IPS DF 6.9 (cell line): ENCODE measurements at regions not wholly inside any gene's neighbourhood (a gene's known extent, or its start where the extent isn't known, plus 50 kb on each side); places are given as distances from the start of the nearest gene placed in this dataset.

ENCODE experiments used
- DNase-seq: peaks from one replicate; pipeline ENCODE4 v3.0.0-alpha.2; 2013; ENCODE audit warnings: low read depth, low spot score
- H3K27ac ChIP-seq: one replicate; pipeline ENCODE4 v1.5.1; 2013; ENCODE audit warnings: low read length, control low read depth
- H3K27me3 ChIP-seq: 2 replicates; pipeline ENCODE4 v1.6.1; 2013; ENCODE audit warnings: mild to moderate bottlenecking, low read length; ENCODE audit not compliant: control insufficient read depth, insufficient read depth
- H3K36me3 ChIP-seq: 2 replicates; pipeline ENCODE4 v1.6.1; 2013; ENCODE audit warnings: low read length; ENCODE audit not compliant: control insufficient read depth, insufficient read depth
- H3K4me1 ChIP-seq: 2 replicates; pipeline ENCODE4 v1.6.1; 2013; ENCODE audit warnings: low read length; ENCODE audit not compliant: control insufficient read depth, insufficient read depth
- H3K4me3 ChIP-seq: 2 replicates; pipeline ENCODE4 v1.5.1; 2013; ENCODE audit warnings: mild to moderate bottlenecking, low read length
- H3K9me3 ChIP-seq: 2 replicates; pipeline ENCODE4 v1.6.1; 2013; ENCODE audit warnings: low read length, inconsistent platforms; ENCODE audit not compliant: control insufficient read depth, insufficient read depth
- WGBS: extraction: QIAGEN DNeasy Blood & Tissue Kit; methylation state at CpG from one replicate; pipeline ENCODE4 v1.1.7; 2013; ENCODE audit warnings: mixed read lengths, missing lambda C conversion rate; ENCODE audit not compliant: insufficient read length, insufficient coverage; 5-methylcytosine and 5-hydroxymethylcytosine counted together

DNA sequence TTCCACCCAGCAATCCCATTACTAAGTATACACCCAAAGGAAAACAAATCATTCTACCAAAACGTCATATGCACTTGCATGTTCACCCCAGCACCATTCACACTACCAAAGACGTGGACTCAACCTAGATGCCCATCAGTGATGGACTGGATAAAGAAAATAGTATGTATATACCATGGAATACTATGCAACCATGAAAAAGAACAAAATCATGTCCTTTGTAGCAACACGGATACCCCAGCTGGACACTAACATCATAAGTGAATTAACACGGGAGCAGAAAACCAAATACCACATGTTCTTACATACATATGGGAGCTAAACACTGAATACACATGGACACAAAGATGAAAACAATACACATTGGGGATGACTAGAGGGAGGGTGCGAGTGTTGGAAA is 309.1 kb upstream of the KLF3 start:
- H3K9me3 ChIP-seq: no peaks in the 10 kb centered on the region
- DNase-seq: no peak
- no peaks in the 10 kb centered on the region for H3K4me1 ChIP-seq
- no peak overlapping the region for H3K4me3 ChIP-seq
- no CpG with 5 or more reads among the region's 5 CpGs for WGBS
- H3K36me3 ChIP-seq: no peaks in the 10 kb centered on the region
- no peak overlapping the region for H3K27ac ChIP-seq
- H3K27me3 ChIP-seq: no peaks in the 10 kb centered on the region

DNA sequence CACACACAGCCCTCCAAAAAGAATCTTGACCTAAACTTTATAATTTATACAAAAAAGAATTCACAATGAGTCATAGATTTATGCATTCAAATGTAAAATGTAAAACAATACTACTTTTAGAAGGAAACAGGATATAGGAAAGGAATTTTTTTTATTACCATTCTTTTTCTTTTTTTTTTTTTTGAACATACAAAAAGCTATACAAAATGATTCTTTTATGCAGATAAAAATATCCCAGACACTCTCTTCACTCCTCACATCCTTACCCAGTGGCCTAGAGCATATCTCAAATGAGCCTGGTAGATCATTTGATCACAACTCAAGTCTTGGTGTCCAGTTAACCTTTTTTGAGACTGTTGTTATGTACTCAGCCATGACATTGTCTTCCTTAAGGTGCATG is 307.3 kb upstream of the KLF3 start:
- H3K9me3 ChIP-seq: no peaks in the 10 kb centered on the region
- H3K27me3 ChIP-seq: no peaks in the 10 kb centered on the region
- H3K4me3 ChIP-seq: no peak overlapping the region
- no peak overlapping the region for H3K27ac ChIP-seq
- no peak for DNase-seq
- no peaks in the 10 kb centered on the region for H3K36me3 ChIP-seq
- no peaks in the 10 kb centered on the region for H3K4me1 ChIP-seq

DNA sequence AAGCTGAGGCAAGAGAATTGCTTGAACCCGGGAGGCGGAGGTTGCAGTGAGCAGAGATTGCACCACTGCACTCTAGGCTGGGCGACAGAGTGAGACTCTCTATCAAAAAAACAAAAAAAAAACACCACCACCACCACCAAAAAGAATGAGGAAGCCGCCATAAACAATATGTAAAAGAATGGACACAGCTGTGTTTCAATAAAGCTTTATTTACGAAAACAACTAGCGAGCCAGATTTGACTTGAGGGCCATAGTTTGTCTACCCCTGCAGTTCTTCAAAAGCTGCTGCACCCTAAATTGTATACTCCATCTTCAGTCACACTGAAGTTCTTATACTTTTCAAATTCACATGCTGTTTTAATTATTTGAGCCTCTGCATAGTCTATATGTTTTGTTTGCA is 306.5 kb upstream of the KLF3 start:
- no peaks in the 10 kb centered on the region for H3K27me3 ChIP-seq
- no CpG with 5 or more reads among the region's 6 CpGs for WGBS
- H3K27ac ChIP-seq: no peak overlapping the region
- H3K4me1 ChIP-seq: no peaks in the 10 kb centered on the region
- H3K4me3 ChIP-seq: no peak overlapping the region
- H3K36me3 ChIP-seq: no peaks in the 10 kb centered on the region
- DNase-seq: no peak
- H3K9me3 ChIP-seq: no peaks in the 10 kb centered on the region

DNA sequence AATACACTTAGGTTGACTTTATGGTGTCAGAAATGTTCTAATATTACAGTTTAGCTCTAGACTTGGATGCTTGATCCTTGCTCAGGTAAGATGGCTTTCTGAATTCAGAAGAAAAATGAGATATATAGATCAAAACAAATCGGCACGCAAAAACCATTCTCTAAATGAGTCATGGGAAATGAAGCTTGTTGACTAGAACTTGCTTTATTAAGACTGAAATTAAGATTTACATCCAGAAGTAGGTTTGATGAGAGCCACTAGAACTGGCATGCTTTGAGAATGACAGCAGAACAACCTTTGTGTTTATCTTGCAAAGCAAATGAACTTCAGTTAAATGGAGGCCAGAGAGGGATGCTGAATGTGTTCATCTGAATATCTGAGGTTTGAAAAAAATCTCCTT is 304.9 kb upstream of the KLF3 start:
- Histone ChIP-seq H3K36me3 (no peaks in the 10 kb centered on the region), H3K4me3 (no peak overlapping the region), H3K4me1 (no peaks in the 10 kb centered on the region), H3K27me3 (no peaks in the 10 kb centered on the region), H3K27ac (no peak overlapping the region), H3K9me3 (no peaks in the 10 kb centered on the region)
- no CpG with 5 or more reads among the region's 2 CpGs for WGBS
- DNase-seq: no peak

DNA sequence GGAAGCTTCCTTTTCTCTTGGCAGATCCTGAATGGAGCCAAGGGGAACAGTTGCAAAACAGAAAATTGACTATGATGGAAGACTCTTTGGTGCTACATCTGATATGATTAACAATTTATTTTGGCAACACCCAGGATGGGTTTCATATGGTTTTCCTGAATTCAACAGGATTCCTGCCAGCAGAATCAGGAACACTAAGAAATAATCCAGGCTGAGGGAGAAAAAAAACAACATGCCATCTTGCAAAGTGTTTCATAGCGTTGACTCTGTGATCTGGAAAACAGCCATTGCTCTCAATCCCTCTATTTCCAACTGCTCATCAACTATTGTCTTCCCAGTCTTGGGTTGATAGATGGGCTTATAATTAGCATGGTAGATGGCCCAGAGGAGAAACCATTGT is 303.8 kb upstream of the KLF3 start:
- H3K27me3 ChIP-seq: no peaks in the 10 kb centered on the region
- DNase-seq: no peak
- no peaks in the 10 kb centered on the region for H3K4me1 ChIP-seq
- H3K36me3 ChIP-seq: no peaks in the 10 kb centered on the region
- H3K27ac ChIP-seq: no peak overlapping the region
- no peaks in the 10 kb centered on the region for H3K9me3 ChIP-seq
- H3K4me3 ChIP-seq: no peak overlapping the region
- WGBS: no CpG with 5 or more reads among the region's 1 CpG

DNA sequence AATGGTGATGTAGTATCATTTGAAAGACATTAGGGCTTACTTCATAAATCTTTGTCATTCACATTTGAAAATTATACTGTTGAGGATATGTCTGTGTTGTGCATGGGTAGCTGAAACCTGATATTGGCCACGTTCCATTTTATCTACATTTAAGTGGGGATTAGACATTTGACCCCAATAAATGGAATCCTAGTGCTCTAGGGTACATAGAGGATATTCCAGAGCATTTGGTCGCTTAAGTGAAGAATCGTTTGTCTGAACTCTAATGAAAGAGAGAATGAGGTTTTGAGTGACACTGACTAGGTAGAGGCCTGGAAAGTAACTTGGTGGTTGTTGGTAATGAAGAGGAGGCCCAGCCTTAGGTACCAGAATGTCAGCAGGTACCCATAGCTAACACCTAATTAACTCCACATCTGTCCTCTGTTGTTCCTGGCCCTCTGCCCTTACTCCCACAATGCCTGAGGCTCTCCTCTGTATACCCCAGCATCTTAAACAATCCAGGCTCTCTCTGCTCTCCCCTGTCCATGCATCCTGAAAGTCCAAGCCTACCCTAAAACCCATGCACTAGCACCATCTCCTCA is 299.5 kb upstream of the KLF3 start:
- Histone ChIP-seq H3K27ac (no peak overlapping the region), H3K36me3 (no peaks in the 10 kb centered on the region), H3K4me1 (no peaks in the 10 kb centered on the region), H3K4me3 (no peak overlapping the region), H3K27me3 (no peaks in the 10 kb centered on the region), H3K9me3 (no peaks in the 10 kb centered on the region)
- no peak for DNase-seq
- no CpG with 5 or more reads among the region's 3 CpGs for WGBS

DNA sequence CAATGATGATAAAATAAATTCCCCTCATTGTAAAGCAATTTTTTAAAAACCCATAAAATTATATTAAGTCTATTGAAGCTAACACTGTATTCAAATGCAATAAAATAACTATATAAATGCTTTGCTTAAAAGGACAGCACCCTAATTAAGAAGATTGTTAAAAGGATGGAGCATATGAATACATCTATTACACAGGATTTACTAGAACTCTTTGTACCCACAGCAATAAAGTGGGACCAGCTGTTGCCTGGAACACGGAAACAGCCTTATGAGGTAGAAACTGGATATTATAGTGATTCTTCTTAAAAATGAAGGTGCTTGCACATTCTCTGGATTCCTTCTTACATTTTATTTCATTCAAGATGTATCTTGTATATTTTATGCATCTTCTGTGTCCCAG is 298.7 kb upstream of the KLF3 start:
- no peaks in the 10 kb centered on the region for H3K9me3 ChIP-seq
- no peaks in the 10 kb centered on the region for H3K4me1 ChIP-seq
- no peaks in the 10 kb centered on the region for H3K27me3 ChIP-seq
- H3K27ac ChIP-seq: no peak overlapping the region
- no peak overlapping the region for H3K4me3 ChIP-seq
- no peaks in the 10 kb centered on the region for H3K36me3 ChIP-seq
- DNase-seq: no peak
- WGBS: no CpG with 5 or more reads among the region's 1 CpG

DNA sequence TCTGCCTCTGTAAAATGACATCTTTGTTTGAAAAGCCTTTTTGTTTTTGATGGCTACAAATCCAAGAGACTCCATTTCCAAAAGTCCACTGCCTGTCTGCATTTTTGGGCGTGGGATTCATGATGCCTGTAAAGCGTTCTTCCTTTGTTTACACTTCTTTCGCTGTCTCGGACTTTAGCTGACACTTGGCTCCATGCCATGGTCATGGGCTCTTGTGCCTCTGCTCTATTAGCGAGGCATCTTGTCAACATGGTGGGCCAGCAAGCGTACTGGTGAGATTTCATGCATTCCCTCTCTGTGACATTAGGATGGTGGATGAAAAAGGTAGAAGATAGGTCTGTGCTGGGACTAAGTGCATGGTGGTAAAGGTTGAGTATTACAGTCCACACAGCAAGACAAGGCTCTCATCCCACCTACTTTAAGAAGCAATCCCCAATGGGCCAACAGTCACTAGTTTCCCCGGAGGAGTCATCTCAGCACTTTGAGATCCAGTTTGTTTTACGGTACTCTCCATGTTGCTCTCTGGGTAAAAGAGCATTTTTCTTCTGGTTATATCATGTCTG is 298.2 kb upstream of the KLF3 start:
- Histone ChIP-seq H3K9me3 (no peaks in the 10 kb centered on the region), H3K4me3 (no peak overlapping the region), H3K27me3 (no peaks in the 10 kb centered on the region), H3K27ac (no peak overlapping the region), H3K36me3 (no peaks in the 10 kb centered on the region), H3K4me1 (no peaks in the 10 kb centered on the region)
- DNase-seq: no peak
- no CpG with 5 or more reads among the region's 8 CpGs for WGBS

DNA sequence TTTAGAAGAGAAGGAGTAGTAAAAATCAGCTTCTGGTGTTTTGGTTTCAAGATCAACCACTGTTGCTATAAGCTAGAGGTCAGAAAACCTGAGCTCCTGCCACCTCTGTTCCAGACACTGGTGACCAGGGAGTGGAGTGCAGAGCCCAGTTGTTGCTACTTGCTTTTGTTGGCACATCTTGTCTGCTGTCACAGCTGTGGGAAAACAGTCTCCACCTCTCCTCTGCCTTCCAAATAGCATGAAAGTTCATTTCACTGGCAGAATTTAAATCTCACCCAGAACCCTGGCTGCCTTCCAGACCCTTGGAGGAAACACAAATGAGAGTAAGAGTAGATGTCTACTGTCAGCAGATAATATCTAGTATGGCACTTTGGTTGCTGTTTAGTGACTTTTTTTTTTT is 297.5 kb upstream of the KLF3 start:
- DNase-seq: no peak
- Histone ChIP-seq H3K4me3 (no peak overlapping the region), H3K36me3 (no peaks in the 10 kb centered on the region), H3K27me3 (no peaks in the 10 kb centered on the region), H3K27ac (no peak overlapping the region), H3K4me1 (no peaks in the 10 kb centered on the region), H3K9me3 (no peaks in the 10 kb centered on the region)

DNA sequence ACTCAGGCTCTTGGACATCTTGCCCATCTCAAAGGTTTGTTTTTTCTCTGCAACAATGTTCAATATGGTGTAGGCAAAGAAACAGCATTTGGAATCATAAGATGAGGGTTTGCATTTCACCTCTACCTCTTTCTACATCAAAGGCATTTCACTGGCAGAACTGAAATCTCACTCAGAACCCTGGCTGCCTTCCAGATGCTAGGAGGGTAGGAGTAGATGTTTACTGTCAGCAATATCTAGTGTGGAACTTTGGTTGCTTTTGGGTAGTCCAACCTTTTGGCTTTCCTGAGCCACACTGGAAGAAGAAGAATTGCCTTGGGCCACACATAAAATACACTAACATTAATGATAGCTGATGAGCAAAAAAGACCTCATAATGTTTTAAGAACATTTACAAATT is 297.0 kb upstream of the KLF3 start:
- no peak for DNase-seq
- no peak overlapping the region for H3K4me3 ChIP-seq
- H3K36me3 ChIP-seq: no peaks in the 10 kb centered on the region
- H3K27me3 ChIP-seq: no peaks in the 10 kb centered on the region
- no peaks in the 10 kb centered on the region for H3K9me3 ChIP-seq
- H3K4me1 ChIP-seq: no peaks in the 10 kb centered on the region
- no peak overlapping the region for H3K27ac ChIP-seq

DNA sequence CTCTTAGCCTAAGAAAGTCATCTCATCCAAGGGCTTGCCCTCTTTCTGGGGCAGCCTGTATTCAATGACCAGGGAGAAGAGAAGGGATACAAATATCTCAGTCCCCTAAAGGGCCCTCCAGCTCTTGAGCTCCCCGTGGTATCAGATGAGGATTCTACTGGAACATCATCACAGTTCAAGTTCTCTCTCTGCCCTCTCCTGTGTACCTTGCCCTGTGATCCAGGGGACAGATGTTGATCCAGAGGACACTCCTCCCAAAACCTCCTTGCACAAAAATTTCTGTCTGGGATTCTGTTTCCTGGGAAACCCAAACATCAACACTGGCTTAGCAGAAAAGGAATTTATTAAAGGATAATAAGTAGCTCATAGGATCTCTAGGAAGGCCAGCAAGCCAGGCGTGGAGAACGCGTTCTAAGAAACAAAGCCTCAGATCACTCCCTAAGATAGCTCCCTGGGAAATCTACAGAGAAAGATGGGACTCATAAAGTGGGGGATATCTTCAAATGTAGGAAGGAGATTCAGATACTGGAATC is 296.3 kb upstream of the KLF3 start:
- H3K36me3 ChIP-seq: no peaks in the 10 kb centered on the region
- no CpG with 5 or more reads among the region's 4 CpGs for WGBS
- DNase-seq: no peak
- no peak overlapping the region for H3K27ac ChIP-seq
- H3K4me1 ChIP-seq: no peaks in the 10 kb centered on the region
- no peaks in the 10 kb centered on the region for H3K27me3 ChIP-seq
- no peak overlapping the region for H3K4me3 ChIP-seq
- no peaks in the 10 kb centered on the region for H3K9me3 ChIP-seq
